ENCODE measurements at regions not wholly inside any gene's neighbourhood (a gene's known extent, or its start where the extent isn't known, plus 50 kb on each side); places are given as distances from the start of the nearest gene placed in this dataset.

DNA sequence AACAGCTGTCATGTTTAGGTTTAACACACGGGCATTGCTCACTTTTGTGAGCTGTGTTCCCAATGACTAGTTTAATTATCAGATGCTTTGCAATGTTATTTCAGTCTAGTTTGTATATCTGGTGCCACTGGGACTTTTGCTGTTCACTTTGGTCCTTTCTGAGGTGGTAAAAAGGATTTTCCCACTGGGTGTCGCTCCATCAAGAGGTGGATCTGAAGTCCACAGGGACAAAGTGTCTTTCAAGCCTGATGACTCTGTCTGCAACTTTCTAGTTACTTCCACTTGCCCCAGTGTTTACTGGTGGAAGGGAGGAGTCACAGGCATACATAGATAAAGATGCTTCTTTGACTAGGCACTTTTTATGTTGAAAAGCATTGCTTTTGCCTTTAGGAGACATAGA is 242.2 kb downstream of the HGF start:
- H3K4me3 ChIP-seq (ENCODE audit: low read depth, low read length), result no peak overlapping the region
- TF ChIP-seq CTCF (IDR thresholded peaks at IDR 0.05; ENCODE audit: low read depth, low read length), result no peak
- in situ Hi-C loops (cut with HindIII; ENCODE audit: low sequenced_read_pairs), result no loop called here
- no peak for DNase-seq (ENCODE audit: low read depth, low spot score)

GRCh38 chr7:81526971-81527370 is 242.9 kb downstream of the HGF start:
- H3K4me3 ChIP-seq (ENCODE audit: low read depth, low read length), result no peak overlapping the region
- no peak for TF ChIP-seq CTCF (IDR thresholded peaks at IDR 0.05; ENCODE audit: low read depth, low read length)
- in situ Hi-C loops (cut with HindIII; ENCODE audit: low sequenced_read_pairs), result no loop called here
- DNase-seq (ENCODE audit: low read depth, low spot score), result no peak

GRCh38 chr7:81525841-81526240 is 244.0 kb downstream of the HGF start:
- no peak overlapping the region for H3K4me3 ChIP-seq (ENCODE audit: low read depth, low read length)
- in situ Hi-C loops (cut with HindIII; ENCODE audit: low sequenced_read_pairs), result no loop called here
- DNase-seq (ENCODE audit: low read depth, low spot score), result no peak
- no peak for TF ChIP-seq CTCF (IDR thresholded peaks at IDR 0.05; ENCODE audit: low read depth, low read length)

DNA sequence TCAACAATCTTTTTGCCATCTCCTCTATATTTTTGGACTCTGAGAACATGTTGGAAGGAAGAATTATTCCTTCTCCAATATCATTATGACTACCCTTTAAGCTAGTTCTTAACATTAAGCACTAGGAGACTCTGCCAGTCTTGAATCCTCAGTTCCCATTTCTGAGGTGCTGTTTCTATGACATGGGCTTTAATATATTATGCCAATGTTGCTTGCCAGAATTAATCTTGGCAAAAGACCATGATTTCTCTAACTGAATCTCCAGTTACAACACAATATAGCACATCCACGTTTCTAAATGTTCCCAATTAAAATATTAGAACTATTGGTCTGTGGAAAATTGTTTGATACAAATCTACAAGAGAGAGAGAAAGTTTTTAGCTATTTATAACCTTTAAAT is 250.0 kb downstream of the HGF start:
- no peak for DNase-seq (ENCODE audit: low read depth, low spot score)
- no peak overlapping the region for H3K4me3 ChIP-seq (ENCODE audit: low read depth, low read length)
- TF ChIP-seq CTCF (IDR thresholded peaks at IDR 0.05; ENCODE audit: low read depth, low read length), result no peak
- in situ Hi-C loops (cut with HindIII; ENCODE audit: low sequenced_read_pairs), result no loop called here

- in situ Hi-C loops (cut with HindIII; ENCODE audit: low sequenced_read_pairs), result no loop called here
- no peak overlapping the region for H3K4me3 ChIP-seq (ENCODE audit: low read depth, low read length)
- no peak for TF ChIP-seq CTCF (IDR thresholded peaks at IDR 0.05; ENCODE audit: low read depth, low read length)
Observed at GRCh38 chr7:81516898-81517297, 252.9 kb downstream of the HGF start.

GRCh38 chr7:81515009-81515408 is 254.8 kb downstream of the HGF start:
- no peak for DNase-seq (ENCODE audit: low read depth, low spot score)
- H3K4me3 ChIP-seq (ENCODE audit: low read depth, low read length), result no peak overlapping the region
- TF ChIP-seq CTCF (IDR thresholded peaks at IDR 0.05; ENCODE audit: low read depth, low read length), result no peak
- in situ Hi-C loops (cut with HindIII; ENCODE audit: low sequenced_read_pairs), result no loop called here

More at GRCh38 chr7:81516898-81517297, 252.9 kb downstream of the HGF start:
- no peak for DNase-seq (ENCODE audit: low read depth, low spot score)

DNA sequence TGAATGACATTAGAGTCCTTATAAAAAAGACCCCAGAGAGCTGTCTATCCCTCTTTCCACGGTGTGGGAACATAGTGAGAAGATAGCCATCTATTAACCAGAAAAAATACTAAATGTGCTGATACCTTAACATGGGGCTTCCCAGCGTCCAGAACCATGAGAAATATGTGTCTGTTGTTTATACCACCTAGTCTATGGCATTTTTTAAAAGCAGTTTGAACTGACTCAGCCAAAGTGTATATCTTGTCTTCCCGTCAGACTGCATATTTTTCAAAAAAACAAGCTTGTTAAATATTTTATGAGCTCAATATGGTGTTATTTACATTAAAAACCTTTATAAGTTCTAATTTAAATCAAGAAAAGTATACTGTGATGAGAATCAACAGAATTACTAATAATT is 255.3 kb downstream of the HGF start:
- H3K4me3 ChIP-seq (ENCODE audit: low read depth, low read length), result no peak overlapping the region
- in situ Hi-C loops (cut with HindIII; ENCODE audit: low sequenced_read_pairs), result no loop called here
- no peak for DNase-seq (ENCODE audit: low read depth, low spot score)
- TF ChIP-seq CTCF (IDR thresholded peaks at IDR 0.05; ENCODE audit: low read depth, low read length), result no peak

All from astrocyte of the spinal cord (primary cell).